IPS-18a (cell line): ENCODE measurements at regions not wholly inside any gene's neighbourhood (a gene's known extent, or its start where the extent isn't known, plus 50 kb on each side); places are given as distances from the start of the nearest gene placed in this dataset.

ENCODE experiments used
- H3K27ac ChIP-seq: one replicate; pipeline ENCODE4 v1.5.1; 2013; ENCODE audit warnings: low read length
- H3K27me3 ChIP-seq: one replicate; pipeline ENCODE4 v1.6.1; 2013; ENCODE audit warnings: mild to moderate bottlenecking, low read length; ENCODE audit not compliant: control insufficient read depth, insufficient read depth
- H3K36me3 ChIP-seq: one replicate; pipeline ENCODE4 v1.6.1; 2013; ENCODE audit warnings: low read depth, low read length; ENCODE audit not compliant: control insufficient read depth
- H3K4me1 ChIP-seq: one replicate; pipeline ENCODE4 v1.6.1; 2013; ENCODE audit warnings: low read depth, low read length; ENCODE audit not compliant: control insufficient read depth
- H3K4me3 ChIP-seq: one replicate; pipeline ENCODE4 v1.5.1; 2013; ENCODE audit warnings: low read length
- H3K9ac ChIP-seq: one replicate; pipeline ENCODE4 v1.6.1; 2013; ENCODE audit warnings: mild to moderate bottlenecking, low read length, moderate library complexity
- H3K9me3 ChIP-seq: one replicate; pipeline ENCODE4 v1.6.1; 2013; ENCODE audit warnings: low read depth, low read length; ENCODE audit not compliant: control insufficient read depth

DNA sequence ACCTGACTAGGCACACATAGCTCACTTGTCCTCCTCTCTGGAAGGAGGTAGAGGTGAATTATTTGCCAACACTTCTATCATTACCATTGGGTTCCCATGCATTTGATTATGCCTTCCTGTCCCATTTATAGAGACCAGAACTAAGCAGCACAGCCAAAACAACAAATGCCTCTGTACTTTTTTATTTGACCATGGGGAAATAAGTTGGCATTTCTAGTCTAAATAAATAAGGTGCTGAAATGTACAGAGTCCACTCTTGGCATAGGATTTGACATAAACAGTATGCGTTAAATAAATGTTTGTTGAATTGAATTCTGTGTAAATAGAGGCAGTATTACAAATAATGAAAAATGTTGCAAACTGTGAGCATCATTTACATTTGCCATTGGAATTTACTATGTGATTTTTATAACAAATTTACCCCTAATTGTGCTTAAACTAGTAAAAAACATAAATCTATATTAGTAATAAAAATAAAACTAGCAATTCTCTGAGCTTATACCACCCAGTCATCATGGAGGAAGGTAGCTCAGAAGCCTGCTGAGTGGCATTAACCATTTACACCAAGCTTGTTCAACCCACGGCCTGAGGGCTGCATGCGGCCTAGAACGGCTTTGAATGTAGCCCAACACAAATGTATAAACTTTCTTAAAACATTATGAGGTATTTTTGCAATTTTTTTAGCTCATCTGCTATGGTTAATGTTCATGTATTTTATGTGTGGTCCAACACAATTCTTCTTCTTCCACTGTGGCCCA is 367.8 kb downstream of the FIGN start:
- no peaks in the 10 kb centered on the region for H3K4me1 ChIP-seq
- H3K4me3 ChIP-seq: no peak overlapping the region
- no peak overlapping the region for H3K9ac ChIP-seq
- no peaks in the 10 kb centered on the region for H3K27me3 ChIP-seq
- H3K36me3 ChIP-seq: no peaks in the 10 kb centered on the region
- no peak overlapping the region for H3K27ac ChIP-seq
- H3K9me3 ChIP-seq: no peaks in the 10 kb centered on the region

- Histone ChIP-seq H3K36me3 (no peaks in the 10 kb centered on the region), H3K4me1 (no peaks in the 10 kb centered on the region), H3K27ac (no peak overlapping the region), H3K9me3 (no peaks in the 10 kb centered on the region), H3K9ac (no peak overlapping the region), H3K27me3 (no peaks in the 10 kb centered on the region), H3K4me3 (no peak overlapping the region)
Observed at GRCh38 chr2:163364736-163365135, 371.1 kb downstream of the FIGN start.

DNA sequence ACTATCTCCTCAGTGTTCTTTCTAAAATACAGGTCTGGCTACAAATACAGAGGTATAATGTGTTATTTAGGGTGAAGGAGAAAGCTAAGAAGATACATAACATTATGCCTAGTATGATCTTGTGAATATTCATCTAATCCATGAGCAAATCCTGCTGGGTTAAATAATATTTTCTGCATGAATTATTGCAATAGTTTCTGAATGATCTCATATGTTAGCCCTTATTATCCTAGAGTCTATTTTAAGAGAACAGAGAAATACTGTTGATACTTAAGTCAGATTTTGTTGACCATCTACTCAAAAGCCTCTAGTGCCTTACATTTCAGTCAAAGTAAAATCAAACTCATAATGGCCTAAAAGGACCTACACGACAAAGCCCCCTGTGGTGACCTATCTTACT is 382.3 kb downstream of the FIGN start:
- Histone ChIP-seq H3K27ac (no peak overlapping the region), H3K4me3 (no peak overlapping the region), H3K4me1 (peaks cover 25% of the 10 kb centered on the region)

DNA sequence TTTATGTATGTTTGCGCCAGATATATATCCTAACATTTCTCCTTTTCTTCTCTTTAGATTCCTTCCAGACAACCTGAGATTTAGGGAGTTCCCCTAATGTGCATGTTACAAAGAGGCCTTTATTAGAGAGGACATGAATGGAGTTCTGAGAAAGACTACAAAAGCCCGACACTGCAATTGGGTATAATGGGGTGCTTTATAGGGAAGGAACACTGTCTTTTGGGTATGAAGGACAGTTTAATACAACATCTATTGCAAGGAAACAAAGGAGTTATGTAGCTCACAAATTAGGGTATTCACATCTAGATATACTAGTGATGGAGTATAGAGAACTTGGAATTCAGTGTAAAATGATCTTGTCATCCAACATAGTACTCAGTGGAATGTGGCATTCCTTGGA is 383.8 kb downstream of the FIGN start:
- Histone ChIP-seq H3K9me3 (no peaks in the 10 kb centered on the region), H3K9ac (no peak overlapping the region), H3K27ac (no peak overlapping the region), H3K4me1 (peaks cover 33% of the 10 kb centered on the region), H3K4me3 (no peak overlapping the region), H3K27me3 (peaks cover 10% of the 10 kb centered on the region), H3K36me3 (no peaks in the 10 kb centered on the region)

More for the DNA sequence above, 382.3 kb downstream of the FIGN start:
- H3K27me3 ChIP-seq: peaks cover 10% of the 10 kb centered on the region
- H3K36me3 ChIP-seq: no peaks in the 10 kb centered on the region
- H3K9me3 ChIP-seq: no peaks in the 10 kb centered on the region
- H3K9ac ChIP-seq: no peak overlapping the region

DNA sequence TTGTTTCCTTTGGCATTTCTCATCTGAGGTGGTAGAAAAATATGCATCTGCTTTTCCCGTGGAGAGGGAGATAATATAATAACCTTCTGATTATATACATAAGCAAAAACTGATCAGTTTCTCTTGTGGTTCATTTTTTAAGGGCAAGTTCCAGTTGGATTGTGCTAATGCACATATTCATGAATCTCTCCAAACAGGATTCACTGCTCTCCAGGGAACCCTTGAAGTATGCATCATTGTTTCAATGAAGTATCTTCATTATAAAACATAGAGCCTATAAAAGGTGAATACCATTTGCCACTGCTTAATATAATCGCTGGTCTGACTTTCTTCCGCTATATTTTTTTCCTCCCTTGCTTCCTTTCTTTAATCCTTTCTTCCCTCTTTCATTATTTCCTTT is 384.7 kb downstream of the FIGN start:
- H3K9ac ChIP-seq: no peak overlapping the region
- no peaks in the 10 kb centered on the region for H3K9me3 ChIP-seq
- H3K4me1 ChIP-seq: peaks cover 33% of the 10 kb centered on the region
- H3K36me3 ChIP-seq: no peaks in the 10 kb centered on the region
- H3K27me3 ChIP-seq: peaks cover 10% of the 10 kb centered on the region
- H3K4me3 ChIP-seq: no peak overlapping the region
- no peak overlapping the region for H3K27ac ChIP-seq

DNA sequence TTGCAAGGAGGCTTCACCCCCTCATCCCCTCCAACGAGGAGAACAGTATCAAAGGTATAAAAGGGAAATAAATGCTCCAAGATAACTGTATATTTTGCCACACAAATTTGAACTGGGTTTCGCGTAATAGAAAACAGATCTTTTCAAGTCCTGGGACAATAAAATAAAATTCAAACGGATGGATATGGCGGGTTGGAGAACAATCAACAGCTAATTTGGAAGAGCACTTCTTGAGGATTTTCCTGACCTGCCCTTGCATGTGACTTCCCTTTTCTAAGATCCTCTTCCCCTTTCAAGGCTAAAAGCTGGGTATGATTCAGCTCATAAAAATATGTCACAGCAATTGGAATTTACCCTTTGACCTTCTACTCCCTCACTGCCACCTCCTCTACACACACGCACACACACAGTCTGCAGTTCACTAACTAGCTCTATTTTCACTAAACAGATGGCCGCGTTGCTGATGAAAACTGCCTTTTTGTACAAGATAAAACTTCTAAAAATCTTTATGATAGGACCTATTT is 386.9 kb downstream of the FIGN start:
- Histone ChIP-seq H3K9ac (peak overlapping the region; percentile 58), H3K36me3 (no peaks in the 10 kb centered on the region), H3K9me3 (no peaks in the 10 kb centered on the region), H3K4me3 (peak overlapping the region; percentile 48), H3K4me1 (peaks cover 33% of the 10 kb centered on the region), H3K27me3 (peaks cover 10% of the 10 kb centered on the region), H3K27ac (no peak overlapping the region)

DNA sequence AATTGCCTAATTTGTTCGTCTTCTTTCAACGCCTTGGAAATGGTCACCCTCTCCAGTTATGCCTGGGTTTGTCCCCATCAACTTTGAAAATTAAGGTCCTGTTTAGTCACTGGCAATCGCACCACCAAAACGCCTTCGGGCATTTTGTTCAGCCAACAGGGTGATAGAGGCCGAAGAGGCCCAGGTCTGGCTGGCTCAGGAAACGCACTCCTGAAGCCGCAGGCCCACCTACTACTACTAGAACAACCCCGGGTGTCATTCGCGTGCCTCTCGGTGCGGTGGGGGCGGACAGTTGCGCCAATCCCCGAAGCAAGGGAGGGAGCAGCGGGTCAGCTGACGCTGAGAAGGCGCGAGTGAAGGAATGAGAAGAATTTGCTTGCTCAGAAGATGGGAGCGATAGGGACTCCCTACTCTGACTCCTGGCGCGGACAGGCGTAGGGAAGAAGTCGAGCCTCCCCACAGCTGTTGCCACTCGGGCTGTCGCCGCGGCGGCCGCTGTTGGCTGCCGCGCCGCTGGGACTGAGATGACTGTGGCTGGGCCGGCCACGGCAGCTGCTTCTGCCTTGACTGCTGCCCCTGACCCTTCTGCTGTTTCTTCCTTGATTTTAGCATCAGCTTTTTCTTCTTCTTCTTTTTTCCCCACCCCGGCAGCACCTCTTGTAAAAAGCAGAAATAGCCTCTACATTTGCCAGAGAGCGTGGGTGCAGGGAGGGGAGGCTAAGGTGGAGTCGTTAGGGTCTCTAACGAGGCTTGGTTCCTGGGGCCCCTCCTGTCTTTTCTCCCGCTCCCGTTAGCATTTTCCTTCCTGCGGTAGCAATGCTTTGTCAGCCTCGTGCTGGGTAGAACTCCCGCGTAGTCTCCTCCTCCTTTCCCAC is 387.6 kb downstream of the FIGN start:
- Histone ChIP-seq H3K36me3 (no peaks in the 10 kb centered on the region), H3K27ac (no peak overlapping the region), H3K4me1 (peaks cover 33% of the 10 kb centered on the region), H3K4me3 (peak overlapping the region; percentile 48), H3K9me3 (no peaks in the 10 kb centered on the region), H3K27me3 (peaks cover 10% of the 10 kb centered on the region), H3K9ac (peak overlapping the region; percentile 58)

DNA sequence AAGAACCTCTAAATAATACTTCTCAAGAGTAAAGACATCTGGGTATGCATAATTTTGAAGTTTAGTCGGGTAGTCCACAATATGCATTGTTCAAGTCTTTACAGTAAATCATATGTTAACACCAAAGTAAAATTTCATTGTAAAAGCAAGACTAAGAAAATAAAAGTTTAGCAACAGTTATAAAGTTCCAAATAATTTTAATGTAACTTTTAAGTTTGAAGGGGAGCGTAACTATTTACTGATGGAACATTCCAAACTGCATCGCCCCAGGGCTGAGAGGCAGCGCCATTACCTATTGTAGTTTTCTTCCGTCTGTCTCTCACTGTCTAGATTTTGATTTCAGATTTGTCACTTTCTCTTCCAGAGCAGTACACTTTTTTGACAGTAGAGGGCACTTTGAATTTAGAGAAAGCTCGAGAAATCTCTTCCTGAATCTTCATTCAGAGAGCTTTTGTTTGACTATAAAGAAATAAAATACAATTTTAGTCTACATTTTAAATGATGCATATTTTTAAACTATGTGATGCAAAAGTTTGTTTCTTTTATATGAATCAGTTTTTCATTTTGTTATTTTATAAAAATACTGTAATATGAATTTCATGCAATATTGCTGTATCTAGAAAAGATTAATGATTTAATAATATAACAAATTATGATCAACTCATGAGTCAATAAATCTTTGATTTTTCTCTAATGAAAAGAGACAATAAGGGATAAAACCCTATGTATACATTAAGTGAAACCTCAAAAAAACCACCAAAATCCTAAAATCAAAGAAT is 389.8 kb downstream of the FIGN start:
- H3K9me3 ChIP-seq: no peaks in the 10 kb centered on the region
- no peak overlapping the region for H3K4me3 ChIP-seq
- H3K27me3 ChIP-seq: peaks cover 10% of the 10 kb centered on the region
- H3K4me1 ChIP-seq: peaks cover 19% of the 10 kb centered on the region
- H3K9ac ChIP-seq: no peak overlapping the region
- no peaks in the 10 kb centered on the region for H3K36me3 ChIP-seq
- H3K27ac ChIP-seq: no peak overlapping the region

DNA sequence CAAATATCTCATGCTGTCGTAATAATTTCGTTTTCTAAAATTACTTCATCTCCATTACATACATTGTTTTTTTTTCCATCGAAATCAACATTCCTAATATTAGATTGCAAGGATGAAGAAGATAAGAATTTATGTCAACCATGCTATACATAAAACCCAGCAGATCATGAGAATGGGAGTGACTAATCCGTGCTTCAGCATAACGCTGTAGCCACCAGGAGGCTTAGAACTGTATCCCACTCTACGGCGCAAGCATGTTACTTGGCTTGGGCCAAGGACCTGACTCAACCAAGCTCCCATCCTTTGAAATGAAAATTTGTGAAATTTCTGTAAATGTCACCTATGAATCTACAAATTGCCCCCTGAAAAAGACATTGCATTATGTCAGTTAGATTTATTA is 392.5 kb downstream of the FIGN start:
- no peak overlapping the region for H3K9ac ChIP-seq
- no peaks in the 10 kb centered on the region for H3K9me3 ChIP-seq
- no peak overlapping the region for H3K4me3 ChIP-seq
- H3K4me1 ChIP-seq: peaks cover 7% of the 10 kb centered on the region
- no peaks in the 10 kb centered on the region for H3K27me3 ChIP-seq
- H3K36me3 ChIP-seq: no peaks in the 10 kb centered on the region
- H3K27ac ChIP-seq: no peak overlapping the region

GRCh38 chr2:163341426-163341825 is 394.4 kb downstream of the FIGN start:
- Histone ChIP-seq H3K9me3 (no peaks in the 10 kb centered on the region), H3K9ac (no peak overlapping the region), H3K4me1 (no peaks in the 10 kb centered on the region), H3K27me3 (no peaks in the 10 kb centered on the region), H3K27ac (no peak overlapping the region), H3K36me3 (no peaks in the 10 kb centered on the region), H3K4me3 (no peak overlapping the region)

- no peak overlapping the region for H3K27ac ChIP-seq
- no peaks in the 10 kb centered on the region for H3K4me1 ChIP-seq
- no peaks in the 10 kb centered on the region for H3K36me3 ChIP-seq
- H3K9ac ChIP-seq: no peak overlapping the region
- H3K27me3 ChIP-seq: no peaks in the 10 kb centered on the region
- no peak overlapping the region for H3K4me3 ChIP-seq
- H3K9me3 ChIP-seq: no peaks in the 10 kb centered on the region
Observed at GRCh38 chr2:163338270-163338669, 397.5 kb downstream of the FIGN start.
